GM12874 (cell line): ENCODE measurements at regions not wholly inside any gene's neighbourhood (a gene's known extent, or its start where the extent isn't known, plus 50 kb on each side); places are given as distances from the start of the nearest gene placed in this dataset.

Experiments used
- CTCF ChIP-seq: IDR thresholded peaks from 2 replicates; pipeline ENCODE4 v1.5.1; 2011; ENCODE audit warnings: low read depth, mild to moderate bottlenecking, control low read depth, low read length, moderate library complexity; ENCODE audit not compliant: insufficient read depth

- TF ChIP-seq CTCF: no peak
These were observed 206.9 kb upstream of the FMN2 start for GRCh38 chr1:239884796-239885195.

GRCh38 chr1:239886266-239886665, 205.4 kb upstream of the FMN2 start:
- TF ChIP-seq CTCF: no peak

- no peak for TF ChIP-seq CTCF
These were observed 203.0 kb upstream of the FMN2 start for GRCh38 chr1:239888639-239889038.

- TF ChIP-seq CTCF: no peak
These were observed 199.9 kb upstream of the FMN2 start for GRCh38 chr1:239891621-239892358.

GRCh38 chr1:239892602-239893001, 199.1 kb upstream of the FMN2 start:
- TF ChIP-seq CTCF: no peak

GRCh38 chr1:239893127-239893731, 198.5 kb upstream of the FMN2 start:
- no peak for TF ChIP-seq CTCF

- no peak for TF ChIP-seq CTCF
These were observed 195.1 kb upstream of the FMN2 start for GRCh38 chr1:239896569-239896968.
